Mesenchymal stem cell (in vitro differentiated cells and primary cell): ENCODE measurements at regions not wholly inside any gene's neighbourhood (a gene's known extent, or its start where the extent isn't known, plus 50 kb on each side); places are given as distances from the start of the nearest gene placed in this dataset.

Experiments used
- DNase-seq: peaks from one replicate; pipeline ENCODE4 v3.0.0-alpha.2; 2013
- H2AFZ ChIP-seq: one replicate; pipeline ENCODE4 v1.6.1; 2013; ENCODE audit warnings: low read depth, mild to moderate bottlenecking, control low read depth, inconsistent platforms, low read length, moderate library complexity
- H2AK5ac ChIP-seq: 2 replicates; pipeline ENCODE4 v1.6.1; 2013; ENCODE audit warnings: low read length, moderate library complexity, mild to moderate bottlenecking, inconsistent platforms; ENCODE audit not compliant: severe bottlenecking
- H2BK120ac ChIP-seq: one replicate; pipeline ENCODE4 v1.6.1; 2013; ENCODE audit warnings: low read depth, mild to moderate bottlenecking, inconsistent platforms, low read length, moderate library complexity
- H2BK12ac ChIP-seq, 2 experiments: one replicate each; pipeline ENCODE4 v1.6.1; 2013; ENCODE audit warnings: inconsistent platforms in 2 of 2, low read length in 2 of 2, mild to moderate bottlenecking in 2 of 2, moderate library complexity in 2 of 2, control low read depth in 1 of 2
- H2BK15ac ChIP-seq: one replicate; pipeline ENCODE4 v1.6.1; 2013; ENCODE audit warnings: mild to moderate bottlenecking, low read depth, inconsistent platforms; ENCODE audit not compliant: poor library complexity, severe bottlenecking
- H2BK5ac ChIP-seq: 2 replicates; pipeline ENCODE4 v1.6.1; 2013; ENCODE audit warnings: low read depth, mild to moderate bottlenecking, low read length, control low read depth, inconsistent platforms; ENCODE audit not compliant: poor library complexity, severe bottlenecking
- H3K14ac ChIP-seq, 2 experiments: one replicate each; pipeline ENCODE4 v1.6.1; 2013; ENCODE audit warnings: inconsistent platforms in 2 of 2, low read length in 2 of 2, control low read depth in 1 of 2, mild to moderate bottlenecking in 1 of 2, moderate library complexity in 1 of 2
- H3K18ac ChIP-seq, 2 experiments: one replicate each; pipeline ENCODE4 v1.6.1; 2013; ENCODE audit warnings: inconsistent platforms in 2 of 2, low read length in 2 of 2, control low read depth in 1 of 2, low read depth in 1 of 2, mild to moderate bottlenecking in 1 of 2
- H3K23ac ChIP-seq, 2 experiments: one replicate each; pipeline ENCODE4 v1.6.1; 2013; ENCODE audit warnings: inconsistent platforms in 2 of 2, low read length in 2 of 2, mild to moderate bottlenecking in 2 of 2, moderate library complexity in 2 of 2, control low read depth in 1 of 2
- H3K27ac ChIP-seq: 2 replicates; pipeline ENCODE4 v1.5.1; 2013; ENCODE audit warnings: mild to moderate bottlenecking, moderate library complexity, low read length, control low read depth, inconsistent platforms; ENCODE audit not compliant: poor library complexity, severe bottlenecking
- H3K27me3 ChIP-seq, 2 experiments: 2 replicates each; pipeline versions ENCODE4 v1.6.1 to v1.7.0; 2013; ENCODE audit warnings: low read length in 2 of 2, mild to moderate bottlenecking in 2 of 2, moderate library complexity in 2 of 2, control low read depth in 1 of 2, inconsistent platforms in 1 of 2; ENCODE audit not compliant: control insufficient read depth in 1 of 2, insufficient read depth in 1 of 2
- H3K36me3 ChIP-seq, 2 experiments: 2 replicates each; pipeline versions ENCODE4 v1.6.1 to v1.7.0; 2013; ENCODE audit warnings: low read length in 2 of 2, control low read depth in 1 of 2, inconsistent platforms in 1 of 2, low read depth in 1 of 2, mild to moderate bottlenecking in 1 of 2; ENCODE audit not compliant: insufficient read depth in 2 of 2, control insufficient read depth in 1 of 2
- H3K4ac ChIP-seq, 2 experiments: one replicate each; pipeline ENCODE4 v1.6.1; 2013; ENCODE audit warnings: inconsistent platforms in 2 of 2, low read length in 2 of 2, mild to moderate bottlenecking in 2 of 2, moderate library complexity in 2 of 2, control low read depth in 1 of 2, low read depth in 1 of 2
- H3K4me1 ChIP-seq: 2 replicates; pipeline ENCODE4 v1.6.1; 2013; ENCODE audit warnings: low read depth, low read length, control low read depth; ENCODE audit not compliant: control insufficient read depth, insufficient read depth
- H3K4me2 ChIP-seq: 2 replicates; pipeline ENCODE4 v1.6.1; 2013; ENCODE audit warnings: low read length, mild to moderate bottlenecking, inconsistent platforms; ENCODE audit not compliant: poor library complexity, severe bottlenecking
- H3K4me3 ChIP-seq, 2 experiments: 2 replicates each; pipeline versions ENCODE4 v1.5.1 to v1.7.0; 2013; ENCODE audit warnings: low read length in 2 of 2, mild to moderate bottlenecking in 2 of 2, control low read depth in 1 of 2, low read depth in 1 of 2; ENCODE audit not compliant: insufficient read depth in 1 of 2
- H3K79me1 ChIP-seq: replicated peaks from 2 replicates; pipeline ENCODE4 v1.6.1; 2013; ENCODE audit warnings: mild to moderate bottlenecking, control low read depth, low read length, inconsistent platforms; ENCODE audit not compliant: poor library complexity, severe bottlenecking
- H3K9ac ChIP-seq: 2 replicates; pipeline ENCODE4 v1.7.0; 2013; ENCODE audit warnings: mild to moderate bottlenecking, low read length, moderate library complexity
- H3K9me3 ChIP-seq: 2 replicates; pipeline ENCODE4 v1.7.0; 2013; ENCODE audit warnings: mild to moderate bottlenecking, low read length; ENCODE audit not compliant: control insufficient read depth
- H4K8ac ChIP-seq: one replicate; pipeline ENCODE4 v1.6.1; 2013; ENCODE audit warnings: inconsistent platforms, mild to moderate bottlenecking, low read length, moderate library complexity
- H4K91ac ChIP-seq: one replicate; pipeline ENCODE4 v1.6.1; 2013; ENCODE audit warnings: mild to moderate bottlenecking, low read length, inconsistent platforms
- WGBS: methylation state at CpG from one replicate; pipeline ENCODE4 v1.1.7; 2013; ENCODE audit warnings: mixed read lengths; 5-methylcytosine and 5-hydroxymethylcytosine counted together

GRCh38 chr4:120540625-120541024 lies 381.9 kb downstream of the PRDM5 start:
- H4K8ac ChIP-seq = no peak overlapping the region
- H2BK12ac ChIP-seq = no peak overlapping the region
- no peak for DNase-seq
- no peak overlapping the region for H3K4me3 ChIP-seq
- H3K79me1 ChIP-seq = no peaks in the 10 kb centered on the region
- no peaks in the 10 kb centered on the region for H3K27me3 ChIP-seq
- no peak overlapping the region for H3K4ac ChIP-seq
- H2BK120ac ChIP-seq = no peak overlapping the region
- no peak overlapping the region for H3K18ac ChIP-seq
- no peak overlapping the region for H2BK5ac ChIP-seq
- no peak overlapping the region for H2BK15ac ChIP-seq
- WGBS = 94% methylated on average over 4 of the region's 5 CpGs
- H3K4me1 ChIP-seq = no peaks in the 10 kb centered on the region
- no peak overlapping the region for H2AFZ ChIP-seq
- no peak overlapping the region for H4K91ac ChIP-seq
- no peak overlapping the region for H2AK5ac ChIP-seq
- no peak overlapping the region for H3K4me2 ChIP-seq
- H3K27ac ChIP-seq = no peak overlapping the region
- no peak overlapping the region for H3K23ac ChIP-seq
- H3K36me3 ChIP-seq = no peaks in the 10 kb centered on the region
- no peak overlapping the region for H3K14ac ChIP-seq
- no peaks in the 10 kb centered on the region for H3K9me3 ChIP-seq
- no peak overlapping the region for H3K9ac ChIP-seq

GRCh38 chr4:120536884-120537283 lies 385.6 kb downstream of the PRDM5 start:
- Histone ChIP-seq H2BK12ac (no peak overlapping the region), H3K27me3 (no peaks in the 10 kb centered on the region), H3K9me3 (no peaks in the 10 kb centered on the region), H3K4me2 (no peak overlapping the region), H3K18ac (no peak overlapping the region), H4K8ac (no peak overlapping the region), H3K23ac (no peak overlapping the region), H3K14ac (no peak overlapping the region), H3K9ac (no peak overlapping the region), H3K4me3 (no peak overlapping the region), H3K79me1 (no peaks in the 10 kb centered on the region), H3K27ac (no peak overlapping the region), H2AFZ (no peak overlapping the region), H2BK15ac (no peak overlapping the region), H3K4me1 (no peaks in the 10 kb centered on the region), H4K91ac (no peak overlapping the region), H2BK120ac (no peak overlapping the region), H2AK5ac (no peak overlapping the region), H3K4ac (no peak overlapping the region), H3K36me3 (no peaks in the 10 kb centered on the region), H2BK5ac (no peak overlapping the region)
- 91% methylated on average over 4 of the region's 4 CpGs for WGBS
- no peak for DNase-seq

- no peak overlapping the region for H3K9ac ChIP-seq
- no peak overlapping the region for H3K4me2 ChIP-seq
- no peak overlapping the region for H4K8ac ChIP-seq
- H3K23ac ChIP-seq = no peak overlapping the region
- H3K36me3 ChIP-seq = no peaks in the 10 kb centered on the region
- no peak overlapping the region for H4K91ac ChIP-seq
- H3K4ac ChIP-seq = no peak overlapping the region
- no peaks in the 10 kb centered on the region for H3K4me1 ChIP-seq
- no peak overlapping the region for H2AK5ac ChIP-seq
- no peak overlapping the region for H2BK120ac ChIP-seq
- no peak overlapping the region for H2BK15ac ChIP-seq
- H2BK12ac ChIP-seq = no peak overlapping the region
- H3K27ac ChIP-seq = no peak overlapping the region
- H3K9me3 ChIP-seq = no peaks in the 10 kb centered on the region
- H3K27me3 ChIP-seq = no peaks in the 10 kb centered on the region
- H2AFZ ChIP-seq = no peak overlapping the region
- no peak overlapping the region for H3K18ac ChIP-seq
- no peak overlapping the region for H2BK5ac ChIP-seq
- H3K4me3 ChIP-seq = no peak overlapping the region
- no peak for DNase-seq
- no peak overlapping the region for H3K14ac ChIP-seq
- no peaks in the 10 kb centered on the region for H3K79me1 ChIP-seq
Observed at GRCh38 chr4:120528428-120528827, 394.1 kb downstream of the PRDM5 start.

- Histone ChIP-seq H3K14ac (no peak overlapping the region), H3K36me3 (no peaks in the 10 kb centered on the region), H3K4me2 (no peak overlapping the region), H2BK5ac (no peak overlapping the region), H3K27me3 (no peaks in the 10 kb centered on the region), H2BK120ac (no peak overlapping the region), H3K4me1 (no peaks in the 10 kb centered on the region), H3K27ac (no peak overlapping the region), H2BK12ac (no peak overlapping the region), H3K79me1 (no peaks in the 10 kb centered on the region), H4K8ac (no peak overlapping the region), H2AK5ac (no peak overlapping the region), H3K4ac (no peak overlapping the region), H2AFZ (no peak overlapping the region), H3K9me3 (no peaks in the 10 kb centered on the region), H3K9ac (no peak overlapping the region), H2BK15ac (no peak overlapping the region), H3K18ac (no peak overlapping the region), H3K4me3 (no peak overlapping the region), H4K91ac (no peak overlapping the region), H3K23ac (no peak overlapping the region)
- no peak for DNase-seq
Observed at GRCh38 chr4:120526033-120526432, 396.5 kb downstream of the PRDM5 start.
